ENCODE measurements at regions not wholly inside any gene's neighbourhood (a gene's known extent, or its start where the extent isn't known, plus 50 kb on each side); places are given as distances from the start of the nearest gene placed in this dataset.
"Not testable (repeated sequence)": the region's sequence is repeated elsewhere in the genome, so short reads cannot be mapped to it uniquely, and the experiment has no call there.

DNA sequence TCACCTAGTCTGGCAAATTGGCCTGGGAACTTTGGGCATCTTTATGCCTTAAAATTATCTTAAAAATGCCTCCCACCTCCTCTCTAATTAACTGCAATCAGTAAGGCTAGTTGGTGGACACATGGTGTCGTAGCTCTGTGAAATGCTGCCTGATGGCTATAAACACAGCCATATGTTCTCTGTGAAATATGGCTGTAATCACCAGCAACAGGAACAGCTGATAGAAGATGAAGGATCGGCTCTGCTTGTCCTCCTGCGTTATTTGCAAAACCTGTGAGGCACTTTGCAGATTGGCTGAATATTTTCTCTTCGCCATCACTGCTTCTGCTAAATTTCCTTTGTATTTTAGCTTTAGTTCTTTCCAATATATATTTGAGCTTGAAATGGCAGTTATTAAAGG, 419.6 kb downstream of the RWDD3 start:
- Histone ChIP-seq H3K4me3 (ENCODE audit: low read depth in 1 of 2, low read length in 2 of 2) (no peak overlapping the region), H3K27me3 (ENCODE audit: control insufficient read depth in 1 of 2, insufficient read depth in 2 of 2, low read length in 2 of 2) (no peaks in the 10 kb centered on the region), H3K36me3 (ENCODE audit: control insufficient read depth in 2 of 2, insufficient read depth in 2 of 2, low read length in 1 of 2) (no peaks in the 10 kb centered on the region), H3K9me3 (ENCODE audit: control insufficient read depth in 2 of 2, insufficient read depth in 1 of 2, low read depth in 1 of 2, low read length in 1 of 2) (no peaks in the 10 kb centered on the region), H3K27ac (ENCODE audit: low read depth in 2 of 2, low read length in 1 of 2) (no peak overlapping the region), H3K4me1 (ENCODE audit: control insufficient read depth in 2 of 2, insufficient read depth in 2 of 2, low read length in 1 of 2) (no peaks in the 10 kb centered on the region)
- 71 to 72% methylated on average over 4 of the region's 4 CpGs for WGBS, 2 donors

GRCh38 chr1:95655321-95656020, 421.5 kb downstream of the RWDD3 start:
- Histone ChIP-seq H3K9me3 (ENCODE audit: control insufficient read depth in 2 of 2, insufficient read depth in 1 of 2, low read depth in 1 of 2, low read length in 1 of 2) (no peaks in the 10 kb centered on the region), H3K36me3 (ENCODE audit: control insufficient read depth in 2 of 2, insufficient read depth in 2 of 2, low read length in 1 of 2) (no peaks in the 10 kb centered on the region), H3K4me1 (ENCODE audit: control insufficient read depth in 2 of 2, insufficient read depth in 2 of 2, low read length in 1 of 2) (no peaks in the 10 kb centered on the region), H3K27me3 (ENCODE audit: control insufficient read depth in 1 of 2, insufficient read depth in 2 of 2, low read length in 2 of 2) (no peaks in the 10 kb centered on the region), H3K27ac (ENCODE audit: low read depth in 2 of 2, low read length in 1 of 2) (no peak overlapping the region), H3K4me3 (ENCODE audit: low read depth in 1 of 2, low read length in 2 of 2) (no peak overlapping the region)
- 62 to 71% methylated on average over 7 of the region's 7 CpGs for WGBS, 2 donors

DNA sequence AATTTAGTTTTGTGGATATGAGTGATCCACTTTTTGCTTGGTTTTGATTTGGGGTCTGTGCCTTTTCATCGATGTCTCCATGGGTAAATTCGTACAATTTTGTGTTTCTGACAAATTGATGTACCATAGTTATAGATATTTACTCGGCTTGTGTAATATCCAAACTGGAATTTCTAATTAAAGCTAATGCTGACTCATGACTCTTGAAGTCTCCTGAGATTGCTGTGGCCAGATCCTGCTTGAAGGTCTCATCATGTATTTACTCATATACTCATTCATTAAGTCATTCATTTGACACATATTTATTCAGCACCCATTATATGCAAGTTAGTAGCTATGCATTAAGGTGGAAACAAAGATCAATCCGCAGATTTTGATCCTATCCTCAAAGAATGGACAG, 423.2 kb downstream of the RWDD3 start:
- H3K27me3 ChIP-seq (ENCODE audit: control insufficient read depth in 1 of 2, insufficient read depth in 2 of 2, low read length in 2 of 2) = no peaks in the 10 kb centered on the region
- H3K4me3 ChIP-seq (ENCODE audit: low read depth in 1 of 2, low read length in 2 of 2) = no peak overlapping the region
- no peaks in the 10 kb centered on the region for H3K4me1 ChIP-seq (ENCODE audit: control insufficient read depth in 2 of 2, insufficient read depth in 2 of 2, low read length in 1 of 2)
- no peaks in the 10 kb centered on the region for H3K36me3 ChIP-seq (ENCODE audit: control insufficient read depth in 2 of 2, insufficient read depth in 2 of 2, low read length in 1 of 2)
- 88 to 90% methylated on average over 4 of the region's 4 CpGs for WGBS, 2 donors
- no peaks in the 10 kb centered on the region for H3K9me3 ChIP-seq (ENCODE audit: control insufficient read depth in 2 of 2, insufficient read depth in 1 of 2, low read depth in 1 of 2, low read length in 1 of 2)
- H3K27ac ChIP-seq (ENCODE audit: low read depth in 2 of 2, low read length in 1 of 2) = no peak overlapping the region

DNA sequence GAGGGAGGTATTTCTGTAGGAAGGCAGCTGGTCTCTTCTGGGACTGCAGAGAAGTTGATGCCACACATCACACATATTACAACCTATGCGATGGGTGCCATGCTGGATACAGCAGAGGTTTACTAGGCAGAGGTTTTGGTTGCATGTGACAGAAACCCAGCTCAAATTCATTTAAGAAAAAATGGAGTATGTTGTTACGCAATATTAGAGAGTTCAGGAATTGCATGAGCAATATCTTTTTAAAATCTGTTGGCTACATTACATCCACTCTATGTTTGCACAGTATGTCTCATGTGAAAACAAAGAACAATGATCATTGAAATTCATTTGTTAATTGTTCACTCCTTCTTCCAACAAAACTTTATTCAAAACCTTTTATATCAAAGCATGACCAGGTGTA, 425.2 kb downstream of the RWDD3 start:
- no peak overlapping the region for H3K4me3 ChIP-seq (ENCODE audit: low read depth in 1 of 2, low read length in 2 of 2)
- no peaks in the 10 kb centered on the region for H3K36me3 ChIP-seq (ENCODE audit: control insufficient read depth in 2 of 2, insufficient read depth in 2 of 2, low read length in 1 of 2)
- no peak overlapping the region for H3K27ac ChIP-seq (ENCODE audit: low read depth in 2 of 2, low read length in 1 of 2)
- H3K9me3 ChIP-seq (ENCODE audit: control insufficient read depth in 2 of 2, insufficient read depth in 1 of 2, low read depth in 1 of 2, low read length in 1 of 2) = no peaks in the 10 kb centered on the region
- WGBS, 2 donors = 89 to 97% methylated on average over 2 of the region's 2 CpGs
- H3K27me3 ChIP-seq (ENCODE audit: control insufficient read depth in 1 of 2, insufficient read depth in 2 of 2, low read length in 2 of 2) = no peaks in the 10 kb centered on the region
- H3K4me1 ChIP-seq (ENCODE audit: control insufficient read depth in 2 of 2, insufficient read depth in 2 of 2, low read length in 1 of 2) = no peaks in the 10 kb centered on the region

- H3K27ac ChIP-seq (ENCODE audit: low read depth in 2 of 2, low read length in 1 of 2) = no peak overlapping the region
Measured at GRCh38 chr1:95659588-95659987, 425.6 kb downstream of the RWDD3 start.

GRCh38 chr1:95660736-95661135, 426.7 kb downstream of the RWDD3 start:
- H3K4me3 ChIP-seq (ENCODE audit: low read depth in 1 of 2, low read length in 2 of 2) = no peak overlapping the region
- no peaks in the 10 kb centered on the region for H3K36me3 ChIP-seq (ENCODE audit: control insufficient read depth in 2 of 2, insufficient read depth in 2 of 2, low read length in 1 of 2)
- H3K9me3 ChIP-seq (ENCODE audit: control insufficient read depth in 2 of 2, insufficient read depth in 1 of 2, low read depth in 1 of 2, low read length in 1 of 2) = no peaks in the 10 kb centered on the region
- 38 to 39% methylated on average over 2 of the region's 2 CpGs for WGBS, 2 donors
- H3K4me1 ChIP-seq (ENCODE audit: control insufficient read depth in 2 of 2, insufficient read depth in 2 of 2, low read length in 1 of 2) = no peaks in the 10 kb centered on the region
- no peaks in the 10 kb centered on the region for H3K27me3 ChIP-seq (ENCODE audit: control insufficient read depth in 1 of 2, insufficient read depth in 2 of 2, low read length in 2 of 2)
- no peak overlapping the region for H3K27ac ChIP-seq (ENCODE audit: low read depth in 2 of 2, low read length in 1 of 2)

More at GRCh38 chr1:95659588-95659987, 425.6 kb downstream of the RWDD3 start:
- no peaks in the 10 kb centered on the region for H3K9me3 ChIP-seq (ENCODE audit: control insufficient read depth in 2 of 2, insufficient read depth in 1 of 2, low read depth in 1 of 2, low read length in 1 of 2)
- no peaks in the 10 kb centered on the region for H3K27me3 ChIP-seq (ENCODE audit: control insufficient read depth in 1 of 2, insufficient read depth in 2 of 2, low read length in 2 of 2)
- 35 to 45% methylated on average over 4 of the region's 4 CpGs for WGBS, 2 donors
- H3K4me3 ChIP-seq (ENCODE audit: low read depth in 1 of 2, low read length in 2 of 2) = no peak overlapping the region
- no peaks in the 10 kb centered on the region for H3K36me3 ChIP-seq (ENCODE audit: control insufficient read depth in 2 of 2, insufficient read depth in 2 of 2, low read length in 1 of 2)
- H3K4me1 ChIP-seq (ENCODE audit: control insufficient read depth in 2 of 2, insufficient read depth in 2 of 2, low read length in 1 of 2) = no peaks in the 10 kb centered on the region

DNA sequence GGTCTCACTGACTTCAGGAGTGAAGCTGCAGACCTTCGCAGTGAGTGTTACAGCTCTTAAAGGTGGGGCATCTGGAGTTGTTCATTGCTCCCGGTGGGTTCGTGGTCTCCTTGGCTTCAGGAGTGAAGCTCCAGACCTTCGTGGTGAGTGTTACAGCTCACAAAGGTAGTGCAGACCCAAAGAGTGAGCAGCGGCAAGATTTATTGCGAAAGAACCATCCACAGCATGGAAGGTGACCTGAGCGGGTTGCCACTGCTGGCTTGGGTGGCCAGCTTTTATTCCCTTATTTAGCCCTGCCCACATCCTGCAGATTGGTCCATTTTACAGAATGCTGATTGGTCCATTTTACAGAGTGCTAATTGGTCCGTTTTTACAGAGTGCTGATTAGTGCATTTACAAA, 429.5 kb downstream of the RWDD3 start:
- WGBS, 2 donors = 86 to 89% methylated on average over 8 of the region's 8 CpGs
- not testable (repeated sequence) for H3K4me3 ChIP-seq (ENCODE audit: low read depth in 1 of 2, low read length in 2 of 2); H3K9me3 ChIP-seq (ENCODE audit: control insufficient read depth in 2 of 2, insufficient read depth in 1 of 2, low read depth in 1 of 2, low read length in 1 of 2); H3K27me3 ChIP-seq (ENCODE audit: control insufficient read depth in 1 of 2, insufficient read depth in 2 of 2, low read length in 2 of 2); H3K36me3 ChIP-seq (ENCODE audit: control insufficient read depth in 2 of 2, insufficient read depth in 2 of 2, low read length in 1 of 2); H3K27ac ChIP-seq (ENCODE audit: low read depth in 2 of 2, low read length in 1 of 2); H3K4me1 ChIP-seq (ENCODE audit: control insufficient read depth in 2 of 2, insufficient read depth in 2 of 2, low read length in 1 of 2)

- no peak overlapping the region for H3K27ac ChIP-seq (ENCODE audit: low read depth in 2 of 2, low read length in 1 of 2)
- no peak overlapping the region for H3K4me3 ChIP-seq (ENCODE audit: low read depth in 1 of 2, low read length in 2 of 2)
- H3K36me3 ChIP-seq (ENCODE audit: control insufficient read depth in 2 of 2, insufficient read depth in 2 of 2, low read length in 1 of 2) = no peaks in the 10 kb centered on the region
- no peaks in the 10 kb centered on the region for H3K9me3 ChIP-seq (ENCODE audit: control insufficient read depth in 2 of 2, insufficient read depth in 1 of 2, low read depth in 1 of 2, low read length in 1 of 2)
- no peaks in the 10 kb centered on the region for H3K27me3 ChIP-seq (ENCODE audit: control insufficient read depth in 1 of 2, insufficient read depth in 2 of 2, low read length in 2 of 2)
- H3K4me1 ChIP-seq (ENCODE audit: control insufficient read depth in 2 of 2, insufficient read depth in 2 of 2, low read length in 1 of 2) = no peaks in the 10 kb centered on the region
- 48 to 51% methylated on average over 3 of the region's 3 CpGs for WGBS, 2 donors
Measured at GRCh38 chr1:95668165-95668564, 434.2 kb downstream of the RWDD3 start.

DNA sequence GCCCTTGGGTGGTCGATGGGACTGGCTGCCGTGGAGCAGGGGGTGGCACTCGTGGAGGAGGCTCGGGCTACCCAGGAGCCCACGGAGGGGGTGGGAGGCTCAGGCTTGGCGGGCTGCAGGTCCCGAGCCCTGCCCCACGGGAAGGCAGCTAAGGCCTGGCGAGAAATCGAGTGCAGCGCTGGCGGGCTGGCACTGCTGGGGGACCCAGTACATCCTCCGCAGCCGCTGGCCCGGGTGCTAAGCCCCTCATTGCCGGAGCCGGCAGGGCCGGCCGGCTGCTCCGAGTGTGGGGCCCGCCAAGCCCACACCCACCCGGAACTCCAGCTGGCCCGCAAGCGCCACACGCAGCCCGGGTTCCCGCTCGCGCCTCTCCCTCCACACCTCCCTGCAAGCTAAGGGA, 435.6 kb downstream of the RWDD3 start:
- not testable (repeated sequence) for H3K27me3 ChIP-seq (ENCODE audit: control insufficient read depth in 1 of 2, insufficient read depth in 2 of 2, low read length in 2 of 2); H3K4me1 ChIP-seq (ENCODE audit: control insufficient read depth in 2 of 2, insufficient read depth in 2 of 2, low read length in 1 of 2); H3K36me3 ChIP-seq (ENCODE audit: control insufficient read depth in 2 of 2, insufficient read depth in 2 of 2, low read length in 1 of 2); H3K27ac ChIP-seq (ENCODE audit: low read depth in 2 of 2, low read length in 1 of 2); H3K9me3 ChIP-seq (ENCODE audit: control insufficient read depth in 2 of 2, insufficient read depth in 1 of 2, low read depth in 1 of 2, low read length in 1 of 2); H3K4me3 ChIP-seq (ENCODE audit: low read depth in 1 of 2, low read length in 2 of 2)
- WGBS, 2 donors = 95 to 97% methylated on average over 27 to 29 of the region's 29 CpGs

- 68 to 79% methylated on average over 1 of the region's 1 CpG for WGBS, 2 donors
- Histone ChIP-seq H3K27ac (ENCODE audit: low read depth in 2 of 2, low read length in 1 of 2) (no peak overlapping the region), H3K27me3 (ENCODE audit: control insufficient read depth in 1 of 2, insufficient read depth in 2 of 2, low read length in 2 of 2) (no peaks in the 10 kb centered on the region), H3K36me3 (ENCODE audit: control insufficient read depth in 2 of 2, insufficient read depth in 2 of 2, low read length in 1 of 2) (no peaks in the 10 kb centered on the region), H3K9me3 (ENCODE audit: control insufficient read depth in 2 of 2, insufficient read depth in 1 of 2, low read depth in 1 of 2, low read length in 1 of 2) (no peaks in the 10 kb centered on the region), H3K4me1 (ENCODE audit: control insufficient read depth in 2 of 2, insufficient read depth in 2 of 2, low read length in 1 of 2) (no peaks in the 10 kb centered on the region), H3K4me3 (ENCODE audit: low read depth in 1 of 2, low read length in 2 of 2) (no peak overlapping the region)
Measured at GRCh38 chr1:95671098-95671497, 437.1 kb downstream of the RWDD3 start.

Data from esophagus (tissue), 2 donors.